PC-3 (cell line): ENCODE measurements at regions not wholly inside any gene's neighbourhood (a gene's known extent, or its start where the extent isn't known, plus 50 kb on each side); places are given as distances from the start of the nearest gene placed in this dataset.

Experiments
- CTCF ChIP-seq: fragments of 300-600 bp; sonication (generic); conservative IDR thresholded peaks from 2 replicates; pipeline ENCODE4 v1.5.1; 2017; ENCODE audit warnings: antibody characterized with exemption, low read depth, mild to moderate bottlenecking, low read length
- EZH2 ChIP-seq: fragments of 300-600 bp; sonication (generic); IDR thresholded peaks from one replicate; pipeline ENCODE4 v1.6.1; 2017; ENCODE audit warnings: antibody characterized with exemption, mild to moderate bottlenecking, low read length; ENCODE audit not compliant: unreplicated experiment
- EZH2phosphoT487 ChIP-seq: fragments of 300-600 bp; sonication (generic); IDR thresholded peaks from 2 replicates; pipeline ENCODE4 v1.6.1; 2018; ENCODE audit warnings: mild to moderate bottlenecking, antibody characterized with exemption, low read length, borderline replicate concordance

- TF ChIP-seq EZH2: no peak
- TF ChIP-seq CTCF: no peak
- TF ChIP-seq EZH2phosphoT487: no peak
Measured at GRCh38 chr5:117743337-117743736, 1168.7 kb upstream of the SEMA6A start.
